Panc1 (cell line): ENCODE measurements at regions not wholly inside any gene's neighbourhood (a gene's known extent, or its start where the extent isn't known, plus 50 kb on each side); places are given as distances from the start of the nearest gene placed in this dataset.

Experiments
- CTCF ChIP-seq: fragments of 450-650 bp; IDR thresholded peaks from 2 replicates; pipeline ENCODE4 v1.5.1; 2017; ENCODE audit warnings: mild to moderate bottlenecking
- POLR2AphosphoS5 ChIP-seq: IDR thresholded peaks from 2 replicates; pipeline ENCODE4 v1.6.1; 2012; ENCODE audit warnings: mild to moderate bottlenecking, low read depth, low read length, moderate library complexity
- REST ChIP-seq, 2 experiments: IDR thresholded peaks; 2 replicates each; pipeline ENCODE4 v1.6.1; 2011 to 2012; ENCODE audit warnings: low read depth in 2 of 2, control low read depth in 1 of 2, low read length in 1 of 2, mild to moderate bottlenecking in 1 of 2, moderate library complexity in 1 of 2; ENCODE audit not compliant: insufficient read depth in 1 of 2
- SIN3A ChIP-seq: IDR thresholded peaks from 2 replicates; pipeline ENCODE4 v1.6.1; 2012; ENCODE audit warnings: low read depth, mild to moderate bottlenecking, low read length, moderate library complexity, borderline replicate concordance; ENCODE audit not compliant: insufficient read depth
- TCF7L2 ChIP-seq: IDR thresholded peaks from 2 replicates; pipeline ENCODE4 v1.6.1; 2011; ENCODE audit warnings: mild to moderate bottlenecking, low read depth, low read length, inconsistent platforms

GRCh38 chr21:43280949-43281633 lies 112.3 kb downstream of the CRYAA start:
- TF ChIP-seq CTCF (no peak), TCF7L2 (no peak), POLR2AphosphoS5 (no peak), SIN3A (no peak), REST (IDR thresholded peaks at IDR 0.05; ENCODE audit: insufficient read depth in 1 of 2, low read depth in 2 of 2, low read length in 1 of 2) (no peak)
